ENCODE measurements at regions not wholly inside any gene's neighbourhood (a gene's known extent, or its start where the extent isn't known, plus 50 kb on each side); places are given as distances from the start of the nearest gene placed in this dataset.

DNA sequence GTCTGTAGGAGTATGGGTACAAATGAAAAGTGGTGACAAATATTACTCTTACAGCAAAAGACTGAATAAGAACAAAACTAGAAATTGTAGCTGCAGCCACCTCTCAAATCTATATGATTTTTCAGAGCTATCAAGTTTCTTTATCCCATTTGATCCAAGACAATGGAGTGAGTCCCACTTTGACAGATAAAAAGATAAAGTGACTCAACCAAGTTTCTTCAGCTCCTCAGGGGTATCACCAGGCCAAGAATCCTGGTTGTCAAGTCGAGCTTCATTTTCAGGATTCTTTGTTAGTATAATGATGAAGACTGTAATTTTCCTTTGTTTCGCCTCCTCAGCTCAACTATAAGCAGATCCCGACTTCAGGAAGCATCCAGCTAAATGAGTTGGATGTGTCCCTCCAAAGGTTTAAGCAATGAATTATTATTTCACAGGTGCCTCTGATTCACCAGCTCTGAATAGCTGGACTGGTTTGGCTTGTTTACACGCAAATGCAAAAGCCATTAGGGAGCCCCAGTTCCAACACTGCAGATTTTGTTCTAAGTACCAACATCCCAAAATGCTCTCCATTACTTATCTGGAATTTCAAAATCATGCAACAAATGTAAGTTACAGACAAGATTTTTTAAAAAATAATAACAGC, 238.9 kb downstream of the MAFB start:
- Histone ChIP-seq H3K36me3 (no peaks in the 10 kb centered on the region), H3K9me3 (no peaks in the 10 kb centered on the region), H3K27me3 (no peaks in the 10 kb centered on the region), H3K4me1 (peaks cover 4% of the 10 kb centered on the region), H3K4me3 (no peak overlapping the region), H3K27ac (no peak overlapping the region)
- intact Hi-C loops (cut with DNase I) = no loop called here
- TF ChIP-seq POLR2AphosphoS5 (IDR thresholded peaks at IDR 0.05; ENCODE audit: insufficient read depth in 1 of 2, low read depth in 1 of 2) = peak in 1 of 2 donors; percentile 47
- TF ChIP-seq, protein P1, sequence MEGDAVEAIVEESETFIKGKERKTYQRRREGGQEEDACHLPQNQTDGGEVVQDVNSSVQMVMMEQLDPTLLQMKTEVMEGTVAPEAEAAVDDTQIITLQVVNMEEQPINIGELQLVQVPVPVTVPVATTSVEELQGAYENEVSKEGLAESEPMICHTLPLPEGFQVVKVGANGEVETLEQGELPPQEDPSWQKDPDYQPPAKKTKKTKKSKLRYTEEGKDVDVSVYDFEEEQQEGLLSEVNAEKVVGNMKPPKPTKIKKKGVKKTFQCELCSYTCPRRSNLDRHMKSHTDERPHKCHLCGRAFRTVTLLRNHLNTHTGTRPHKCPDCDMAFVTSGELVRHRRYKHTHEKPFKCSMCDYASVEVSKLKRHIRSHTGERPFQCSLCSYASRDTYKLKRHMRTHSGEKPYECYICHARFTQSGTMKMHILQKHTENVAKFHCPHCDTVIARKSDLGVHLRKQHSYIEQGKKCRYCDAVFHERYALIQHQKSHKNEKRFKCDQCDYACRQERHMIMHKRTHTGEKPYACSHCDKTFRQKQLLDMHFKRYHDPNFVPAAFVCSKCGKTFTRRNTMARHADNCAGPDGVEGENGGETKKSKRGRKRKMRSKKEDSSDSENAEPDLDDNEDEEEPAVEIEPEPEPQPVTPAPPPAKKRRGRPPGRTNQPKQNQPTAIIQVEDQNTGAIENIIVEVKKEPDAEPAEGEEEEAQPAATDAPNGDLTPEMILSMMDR (IDR thresholded peaks at IDR 0.05) = no peak
- DNase-seq (ENCODE audit: extremely low spot score in 2 of 2) = no peak

DNA sequence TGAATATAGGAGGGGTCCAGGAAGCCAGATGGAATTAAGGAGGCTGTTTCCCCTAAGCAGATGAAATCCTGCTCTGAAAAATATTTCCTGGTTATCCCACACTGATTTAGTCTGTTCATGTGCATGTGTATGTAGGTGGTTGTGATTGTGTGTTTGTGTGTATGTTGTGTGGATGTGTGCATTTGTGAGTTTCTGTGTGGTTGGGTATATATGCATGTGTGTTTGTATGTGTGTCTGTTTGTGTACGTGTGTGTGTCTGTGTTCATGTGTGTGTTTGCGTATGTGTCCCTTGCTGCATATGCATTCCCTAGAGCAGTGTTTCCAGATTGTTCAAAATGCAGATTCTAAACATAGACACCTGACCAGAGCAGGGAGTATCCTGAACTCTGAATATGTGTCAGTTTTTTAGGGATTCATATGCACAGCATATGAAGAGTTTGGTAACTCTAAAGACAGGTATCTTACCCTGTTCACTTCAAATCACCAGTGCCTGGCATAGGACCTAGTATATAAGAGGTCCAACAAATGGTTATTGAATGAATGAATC, 239.8 kb downstream of the MAFB start:
- Histone ChIP-seq H3K4me3 (no peak overlapping the region), H3K27ac (no peak overlapping the region), H3K27me3 (no peaks in the 10 kb centered on the region), H3K4me1 (peaks cover 4% of the 10 kb centered on the region), H3K36me3 (no peaks in the 10 kb centered on the region), H3K9me3 (no peaks in the 10 kb centered on the region)
- intact Hi-C loops (cut with DNase I) = no loop called here
- TF ChIP-seq POLR2A (IDR thresholded peaks at IDR 0.05) (no peak), POLR2AphosphoS5 (IDR thresholded peaks at IDR 0.05; ENCODE audit: insufficient read depth in 1 of 2, low read depth in 1 of 2) (no peak)
- TF ChIP-seq, protein P1 (IDR thresholded peaks at IDR 0.05) = no peak
- no peak for DNase-seq (ENCODE audit: extremely low spot score in 2 of 2)

DNA sequence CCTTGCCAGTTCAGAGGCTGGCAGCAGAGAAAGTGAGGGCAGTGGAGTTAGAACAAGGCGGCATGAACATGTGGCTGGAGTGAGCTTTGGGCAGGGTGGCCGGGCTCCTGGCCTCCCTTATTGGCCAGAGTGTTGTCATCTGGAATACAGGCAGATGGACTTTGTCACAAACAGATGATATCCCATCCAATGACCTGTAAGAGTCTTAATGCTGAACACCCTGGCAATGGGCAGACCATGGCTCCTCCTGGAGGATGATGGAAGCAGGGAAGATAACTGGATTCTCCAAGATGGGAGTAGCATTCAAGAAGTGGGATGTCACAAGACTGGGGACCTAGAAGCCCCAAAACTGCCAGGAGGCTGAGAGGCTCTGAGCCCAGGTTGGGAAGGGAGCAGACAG, 242.1 kb downstream of the MAFB start:
- no peak for TF ChIP-seq POLR2AphosphoS5 (IDR thresholded peaks at IDR 0.05; ENCODE audit: insufficient read depth in 1 of 2, low read depth in 1 of 2)
- Histone ChIP-seq H3K27me3 (no peaks in the 10 kb centered on the region), H3K27ac (no peak overlapping the region), H3K36me3 (no peaks in the 10 kb centered on the region), H3K4me1 (peaks cover 4% of the 10 kb centered on the region), H3K9me3 (no peaks in the 10 kb centered on the region), H3K4me3 (no peak overlapping the region)
- intact Hi-C loops (cut with DNase I) = no loop called here
- DNase-seq (ENCODE audit: extremely low spot score in 2 of 2) = peak in 1 of 2 donors; percentile 49

DNA sequence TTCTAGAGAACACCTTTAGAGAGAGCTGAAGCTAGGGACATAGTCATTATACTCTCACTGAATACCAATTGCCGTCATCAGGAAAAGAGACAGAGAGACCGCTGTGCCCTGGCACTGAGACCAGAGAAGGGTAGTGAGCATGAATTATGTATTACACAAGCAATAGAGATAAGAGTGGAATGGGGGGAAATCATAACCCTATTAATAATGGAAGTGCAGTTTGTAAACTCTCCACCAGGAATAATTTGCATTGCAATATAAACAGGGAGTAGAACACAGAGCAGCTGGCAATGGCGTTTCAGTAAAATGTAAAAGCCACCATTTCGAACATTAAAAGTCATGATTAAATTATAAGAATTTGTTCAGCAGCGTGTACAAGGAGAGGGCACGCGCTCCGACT, 244.5 kb downstream of the MAFB start:
- no peak overlapping the region for H3K4me3 ChIP-seq
- intact Hi-C loops (cut with DNase I) = no loop called here
- DNase-seq (ENCODE audit: extremely low spot score in 2 of 2) = no peak
- H3K36me3 ChIP-seq = no peaks in the 10 kb centered on the region
- no peaks in the 10 kb centered on the region for H3K4me1 ChIP-seq
- H3K9me3 ChIP-seq = no peaks in the 10 kb centered on the region
- no peaks in the 10 kb centered on the region for H3K27me3 ChIP-seq
- no peak for TF ChIP-seq POLR2AphosphoS5 (IDR thresholded peaks at IDR 0.05; ENCODE audit: insufficient read depth in 1 of 2, low read depth in 1 of 2)
- no peak for TF ChIP-seq POLR2A (IDR thresholded peaks at IDR 0.05)
- TF ChIP-seq, protein P1 (IDR thresholded peaks at IDR 0.05) = no peak
- no peak overlapping the region for H3K27ac ChIP-seq

GRCh38 chr20:40443753-40444152, 245.3 kb downstream of the MAFB start:
- no peak overlapping the region for H3K4me3 ChIP-seq
- intact Hi-C loops (cut with DNase I) = no loop called here
- H3K36me3 ChIP-seq = no peaks in the 10 kb centered on the region
- TF ChIP-seq POLR2AphosphoS5 (IDR thresholded peaks at IDR 0.05; ENCODE audit: insufficient read depth in 1 of 2, low read depth in 1 of 2) = no peak
- TF ChIP-seq, protein P1 (IDR thresholded peaks at IDR 0.05) = no peak
- no peak for TF ChIP-seq POLR2A (IDR thresholded peaks at IDR 0.05)
- H3K27me3 ChIP-seq = no peaks in the 10 kb centered on the region
- H3K9me3 ChIP-seq = no peaks in the 10 kb centered on the region
- DNase-seq (ENCODE audit: extremely low spot score in 2 of 2) = no peak
- no peaks in the 10 kb centered on the region for H3K4me1 ChIP-seq
- no peak overlapping the region for H3K27ac ChIP-seq
